GM21447 (cell line): ENCODE measurements at regions not wholly inside any gene's neighbourhood (a gene's known extent, or its start where the extent isn't known, plus 50 kb on each side); places are given as distances from the start of the nearest gene placed in this dataset.
"Not testable (repeated sequence)": the region's sequence is repeated elsewhere in the genome, so short reads cannot be mapped to it uniquely, and the experiment has no call there.

Experiments
- ATAC-seq: cut with Tn5 transposase; IDR thresholded peaks from one replicate; pipeline ENCODE4 v1.9.1; 2021; ENCODE audit not compliant: unreplicated experiment

DNA sequence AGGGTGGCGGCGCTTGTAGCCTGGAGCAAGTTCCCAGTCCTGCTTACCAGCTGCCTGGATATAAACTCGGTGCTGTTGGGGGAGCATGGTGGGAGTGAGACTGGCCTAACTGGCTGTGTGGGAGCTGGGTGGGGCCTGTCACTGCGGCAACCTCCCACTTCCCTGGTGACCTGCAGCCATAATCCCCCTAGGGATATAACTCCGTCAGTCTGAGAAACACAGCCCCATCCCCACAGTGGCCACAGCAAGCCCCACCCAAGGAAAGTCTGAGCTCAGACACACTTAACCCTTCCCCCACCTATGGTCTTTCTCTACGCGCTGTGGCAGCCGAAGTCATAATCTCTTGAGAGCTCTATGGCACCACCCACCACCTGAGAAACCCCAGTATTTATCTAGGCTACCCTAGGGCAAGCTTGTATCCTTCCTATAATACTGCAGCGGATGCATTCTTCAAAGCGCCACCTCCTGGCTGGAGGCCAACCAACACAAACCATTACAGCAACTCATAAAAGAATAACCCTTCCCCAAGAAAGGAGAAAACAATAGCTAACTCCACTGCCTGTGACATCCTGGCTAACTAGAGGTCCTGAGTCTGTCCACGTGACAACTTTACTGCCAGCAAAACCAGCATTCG is 57.4 kb downstream of the ZNF648 start:
- ATAC-seq: no peak

DNA sequence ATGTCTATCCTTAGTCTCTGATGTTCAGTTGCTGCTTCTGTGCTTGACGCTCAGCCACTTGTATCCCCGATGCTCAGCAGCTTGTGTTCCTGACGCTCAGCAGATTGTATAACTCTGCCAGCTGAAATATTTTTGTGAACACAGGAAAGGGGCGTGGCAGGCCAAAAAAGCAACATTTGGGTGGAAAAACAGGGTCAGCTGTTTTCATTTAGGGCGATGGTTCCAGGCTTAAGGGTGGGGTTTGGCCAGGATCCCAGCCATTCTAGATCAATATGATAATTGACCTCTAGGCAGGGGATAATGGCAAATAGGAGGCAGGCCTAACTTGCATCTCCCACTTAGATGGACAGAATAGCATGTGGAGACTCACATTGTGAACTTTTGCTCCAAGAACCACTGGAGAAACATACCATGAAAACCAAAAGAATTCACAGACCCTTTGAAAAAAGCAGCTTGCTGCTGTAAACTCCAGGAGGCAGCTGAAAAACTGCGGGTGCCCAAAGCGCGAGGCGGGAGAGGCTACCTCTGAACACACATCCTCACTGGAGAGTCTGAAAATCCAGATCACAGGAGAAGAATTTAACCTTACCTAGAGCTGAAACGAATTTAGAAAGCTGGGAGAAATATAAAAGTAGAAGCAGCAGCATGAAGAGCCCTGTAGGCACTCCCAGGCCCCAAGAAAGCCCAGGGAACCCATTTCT is 58.3 kb downstream of the ZNF648 start:
- ATAC-seq: no peak

DNA sequence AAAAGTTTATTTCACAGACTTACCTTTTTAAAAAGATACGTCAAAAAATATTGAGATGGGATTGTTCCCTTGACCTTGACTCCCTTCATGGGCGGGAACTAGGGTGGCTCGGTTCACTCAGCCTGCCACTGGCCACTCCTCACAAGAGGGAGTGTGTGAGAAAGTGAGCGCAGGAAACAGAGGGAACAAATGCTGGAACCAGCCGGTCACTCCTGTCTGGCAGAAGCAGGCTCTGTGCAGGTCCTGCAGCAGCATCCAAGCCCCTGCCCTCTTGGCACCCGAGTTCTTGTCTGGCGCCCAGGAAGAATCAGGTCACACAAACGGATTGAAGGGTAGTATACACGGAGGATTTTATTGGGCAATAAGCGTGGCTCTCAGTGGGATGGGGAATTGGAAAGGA is 58.9 kb downstream of the ZNF648 start:
- no peak for ATAC-seq

DNA sequence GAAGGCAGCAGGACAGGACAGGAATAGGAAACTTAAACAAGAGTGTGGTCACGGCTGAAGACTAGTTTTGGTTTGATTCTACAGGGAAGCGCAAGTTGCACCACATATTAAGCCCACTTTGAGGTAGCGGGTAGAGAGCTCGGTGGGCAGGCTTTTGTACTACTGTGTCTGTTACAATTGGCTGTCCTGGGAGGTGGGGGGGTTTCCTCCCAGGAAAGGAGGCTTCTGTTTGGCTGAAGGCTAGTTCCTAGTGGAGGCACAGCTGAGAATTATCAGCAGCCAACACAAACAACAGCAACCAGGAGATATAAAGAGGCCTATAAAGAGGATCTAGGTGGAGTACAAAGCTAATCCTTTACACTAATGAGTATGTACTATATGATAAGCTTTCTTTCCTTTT is 62.7 kb downstream of the ZNF648 start:
- no peak for ATAC-seq

DNA sequence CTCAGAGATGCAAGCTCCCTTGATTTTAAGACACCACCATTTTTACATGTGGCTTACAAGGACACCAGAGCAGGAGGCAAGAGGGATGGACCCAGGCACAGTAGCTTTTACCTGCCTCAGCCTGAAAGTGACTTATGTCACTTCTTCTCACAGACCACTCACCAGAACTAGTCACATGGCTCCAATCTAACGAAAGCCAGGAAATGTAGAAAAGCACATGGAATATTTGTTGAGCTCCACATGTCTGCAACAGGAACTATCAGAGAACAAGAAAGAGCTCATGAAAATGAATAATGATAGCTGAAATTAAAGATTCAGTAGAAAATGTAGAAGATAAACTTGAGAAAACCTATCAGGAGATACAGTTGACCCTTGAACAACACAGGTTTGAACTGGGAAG is 69.4 kb downstream of the ZNF648 start:
- ATAC-seq: no peak

DNA sequence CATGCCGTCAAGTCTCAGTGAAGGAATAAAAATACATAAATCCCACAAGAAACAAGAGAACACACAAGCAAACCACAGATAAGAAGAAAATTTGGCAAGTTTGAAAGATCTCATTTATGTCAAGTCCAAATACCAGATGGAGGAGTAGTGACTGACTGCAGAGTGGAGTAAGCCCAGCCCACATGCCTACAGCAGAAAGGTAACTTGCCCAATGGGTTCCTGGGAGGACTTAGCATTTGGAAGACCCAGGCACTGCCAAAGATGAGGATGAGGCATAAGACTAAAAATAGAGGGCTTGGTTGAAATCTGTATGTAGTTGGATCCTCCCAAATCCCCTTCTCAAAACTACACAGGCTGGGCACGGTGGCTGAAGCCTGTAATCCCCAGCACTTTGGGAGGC is 70.8 kb downstream of the ZNF648 start:
- ATAC-seq: no peak

DNA sequence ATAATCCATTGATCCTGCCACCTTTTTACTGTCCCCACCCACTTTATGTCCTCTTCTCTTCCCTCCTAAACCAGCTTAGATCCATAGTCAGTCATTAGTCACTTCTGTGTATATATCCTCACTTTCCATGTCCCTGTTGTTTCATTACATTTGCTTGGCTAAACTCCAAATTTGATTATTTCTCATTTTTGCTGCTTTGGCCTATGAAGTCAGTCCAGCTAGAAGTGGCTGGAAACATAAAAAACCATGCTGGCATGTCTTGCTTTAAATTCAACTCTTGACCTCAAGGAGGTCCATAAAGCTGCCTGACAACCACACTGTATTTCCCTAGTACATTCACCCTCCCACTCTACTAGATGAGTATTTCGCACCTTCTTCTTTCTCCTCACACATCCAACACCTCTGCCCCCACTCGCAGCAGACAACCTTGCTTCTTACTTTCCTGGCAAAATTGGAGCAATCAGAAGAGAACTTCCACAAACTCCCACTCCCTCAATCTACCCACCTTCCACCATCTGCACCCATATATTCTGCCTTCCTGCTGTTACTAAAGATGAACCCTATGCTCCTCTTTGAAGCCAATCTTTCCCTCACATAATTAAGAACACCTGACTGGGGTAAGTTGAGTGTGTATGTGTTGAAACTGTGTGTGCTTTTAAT is 72.1 kb downstream of the ZNF648 start:
- ATAC-seq: no peak

DNA sequence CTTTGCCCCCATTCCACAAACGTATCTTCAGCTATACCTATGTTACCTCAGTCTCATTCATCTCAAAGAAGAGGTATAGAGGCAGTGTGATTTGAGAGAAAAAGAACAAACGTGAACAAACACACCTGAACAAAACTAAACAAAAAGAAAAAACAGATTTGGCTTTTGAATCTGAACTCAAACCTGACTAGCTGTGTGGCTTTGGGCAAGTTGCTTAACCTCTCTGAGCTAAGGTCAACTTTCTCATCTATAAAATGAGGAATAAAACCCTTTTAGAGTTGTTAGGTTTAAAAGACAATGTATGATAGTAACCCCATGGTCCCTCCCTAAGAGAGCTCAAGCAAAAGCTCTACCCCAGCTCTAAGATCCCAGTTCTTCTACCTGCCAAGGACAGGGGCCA is 73.5 kb downstream of the ZNF648 start:
- ATAC-seq: no peak

DNA sequence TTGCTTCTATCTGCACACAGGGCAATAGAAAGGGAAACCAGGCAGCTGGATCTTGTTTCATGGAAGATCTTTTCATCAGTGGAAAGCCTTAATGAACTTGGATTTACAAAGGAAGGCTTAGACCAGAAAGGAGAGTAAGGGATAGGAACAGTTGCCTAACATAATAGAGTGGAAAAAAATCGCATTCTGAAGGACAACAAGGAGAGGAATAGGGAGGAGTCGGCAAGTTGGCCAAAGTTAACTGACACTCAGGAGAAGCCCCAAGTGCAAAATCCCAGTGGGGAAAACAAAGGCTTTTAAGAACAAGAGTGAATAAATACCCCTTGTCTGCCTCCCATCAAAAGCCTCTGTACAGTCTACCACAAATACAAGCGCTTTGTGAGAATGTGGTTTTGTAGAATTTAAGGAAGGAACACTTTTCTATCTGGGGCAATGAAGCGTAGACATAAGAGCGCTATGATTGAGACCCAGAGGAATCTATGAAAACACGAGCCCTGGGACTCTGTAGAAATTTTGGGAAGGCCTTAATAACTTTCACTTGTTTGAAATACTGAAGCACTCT is 74.1 kb downstream of the ZNF648 start:
- no peak for ATAC-seq

DNA sequence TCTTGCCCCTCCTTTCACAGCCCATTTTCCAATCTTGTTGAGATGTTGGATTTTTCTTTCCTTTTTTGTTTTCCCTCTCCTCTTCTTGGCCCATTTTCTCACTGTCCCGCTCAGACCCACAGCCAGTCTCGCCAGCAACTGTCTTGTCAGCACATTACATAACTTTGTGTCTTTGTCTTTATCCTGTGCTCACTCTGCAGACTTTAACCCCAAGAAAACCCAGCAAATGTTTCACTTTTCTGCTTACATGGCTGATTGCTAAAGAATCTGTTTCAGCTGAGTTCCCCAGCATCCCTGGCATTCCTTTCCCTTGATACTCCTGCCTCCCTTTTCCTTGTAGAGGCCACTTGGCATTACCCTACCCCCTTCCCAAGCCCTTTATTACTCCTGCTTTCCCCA is 74.6 kb downstream of the ZNF648 start:
- no peak for ATAC-seq

DNA sequence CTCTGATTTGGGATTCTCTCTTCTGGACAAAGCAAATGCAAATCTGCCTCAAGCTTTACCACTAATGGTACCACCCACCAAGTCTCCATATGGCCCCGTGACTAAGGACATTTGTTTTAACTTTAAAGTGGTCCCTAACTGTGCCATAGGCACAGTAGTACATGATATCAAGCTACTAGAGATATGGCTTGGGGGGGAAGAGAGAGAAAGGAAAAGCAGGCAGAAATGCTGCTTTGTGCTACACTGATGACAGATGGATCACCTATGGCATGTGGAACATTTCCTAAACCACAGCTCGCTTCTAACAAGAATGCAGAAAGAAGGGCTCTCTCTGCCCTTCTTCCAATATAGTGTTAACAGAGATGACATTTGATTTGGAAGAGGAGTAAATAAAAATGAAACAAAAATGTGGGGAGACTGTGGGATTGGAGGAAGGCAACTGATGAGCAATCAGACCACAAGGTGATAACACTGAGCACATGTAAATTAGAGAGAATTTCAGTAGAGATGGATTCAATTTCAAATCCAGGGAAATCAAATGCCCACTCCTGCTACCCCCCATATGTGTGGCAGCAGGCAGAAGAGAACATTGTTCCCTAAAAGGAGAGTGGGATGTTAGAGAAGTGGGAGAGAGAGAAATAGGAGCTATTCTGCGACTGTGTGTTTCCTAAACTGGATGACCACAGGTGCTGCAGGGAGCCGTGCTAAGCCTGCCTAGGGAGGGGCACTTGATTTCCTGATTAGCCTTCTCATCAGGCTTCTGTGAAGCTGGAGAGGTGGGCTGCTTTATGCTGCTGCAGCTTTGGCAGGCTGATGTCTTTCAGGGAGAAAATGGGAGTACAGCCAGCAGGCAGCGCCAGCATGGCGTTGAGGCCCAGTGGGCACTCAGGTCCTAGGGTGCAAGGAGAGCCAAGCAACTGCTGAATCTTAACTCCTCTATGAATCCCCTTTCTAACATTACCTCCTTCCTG is 75.3 kb downstream of the ZNF648 start:
- no peak for ATAC-seq

DNA sequence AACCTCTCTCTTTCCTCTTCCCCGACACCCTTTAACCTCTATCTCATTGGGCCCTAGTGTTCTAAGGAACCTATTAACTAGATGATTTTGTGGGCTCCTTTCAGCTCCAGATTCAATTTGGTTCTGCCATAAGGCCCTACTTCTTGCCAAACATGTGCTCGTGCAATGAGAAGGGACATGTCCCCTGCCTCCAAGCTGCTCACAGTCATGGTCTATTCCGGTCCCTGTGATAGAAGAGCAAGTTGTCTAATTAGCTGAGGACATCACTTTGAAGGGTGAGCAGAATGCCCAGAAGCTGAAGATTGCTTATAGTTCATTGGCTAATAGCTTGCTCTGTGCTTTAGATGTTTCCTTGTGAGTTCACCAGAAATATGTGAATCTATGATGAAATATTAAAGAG is 76.2 kb downstream of the ZNF648 start:
- ATAC-seq: no peak

DNA sequence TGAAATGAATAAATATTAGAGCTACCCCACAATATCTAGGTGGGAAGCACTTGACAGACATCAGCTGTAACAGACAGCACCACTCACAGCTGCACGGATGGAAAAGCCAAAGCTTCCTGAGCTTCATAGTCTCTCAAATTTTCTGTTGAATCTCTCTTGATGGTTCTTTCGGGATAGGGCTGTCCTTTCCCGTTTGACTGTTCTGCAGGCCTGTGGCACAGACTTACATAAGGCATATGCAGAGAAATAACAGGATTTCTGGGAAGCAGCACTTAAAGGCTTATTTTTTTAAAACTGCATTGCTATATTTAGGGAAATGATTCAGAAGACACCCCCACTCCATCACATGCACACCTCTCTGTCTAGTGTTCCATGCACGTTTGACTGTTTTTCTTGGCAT is 77.5 kb downstream of the ZNF648 start:
- ATAC-seq: no peak

DNA sequence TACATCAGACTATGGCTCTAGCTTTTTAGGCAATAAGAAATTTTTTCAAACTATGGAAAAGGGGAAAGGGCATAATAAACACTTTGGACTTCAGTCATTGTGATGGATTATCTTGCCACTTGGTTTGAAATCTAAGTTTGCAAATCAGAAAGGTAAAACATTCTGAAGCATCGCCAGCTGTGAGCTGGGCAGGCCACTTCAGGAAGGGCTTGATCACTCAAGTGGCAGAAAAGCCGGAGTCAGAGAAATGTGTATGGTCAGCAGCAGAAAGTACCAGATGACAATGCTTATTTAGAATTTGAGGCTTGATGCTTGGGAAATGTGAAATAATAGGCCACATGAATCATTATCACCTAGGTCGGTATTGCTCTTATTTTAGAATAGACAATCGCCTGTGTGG is 79.7 kb downstream of the ZNF648 start:
- no peak for ATAC-seq

DNA sequence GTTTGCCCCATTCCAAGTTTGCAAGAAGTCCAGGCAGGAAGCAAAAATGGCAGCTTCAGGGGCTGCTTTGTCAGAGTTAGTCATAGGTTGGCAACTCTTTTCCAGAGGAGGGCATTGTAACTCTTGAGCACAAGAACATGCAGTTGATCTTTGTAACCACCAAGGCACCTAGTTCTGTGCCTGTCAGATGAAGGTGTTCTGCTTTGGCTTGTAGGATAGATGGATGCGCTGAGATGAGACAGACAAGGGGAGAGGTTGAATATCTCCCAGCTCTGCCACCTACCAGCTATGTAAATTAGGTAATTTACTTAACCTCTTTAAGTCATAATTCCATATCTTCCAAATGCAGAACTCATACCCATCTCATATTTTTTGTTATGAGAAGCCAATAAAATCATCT is 89.3 kb downstream of the ZNF648 start:
- no peak for ATAC-seq

DNA sequence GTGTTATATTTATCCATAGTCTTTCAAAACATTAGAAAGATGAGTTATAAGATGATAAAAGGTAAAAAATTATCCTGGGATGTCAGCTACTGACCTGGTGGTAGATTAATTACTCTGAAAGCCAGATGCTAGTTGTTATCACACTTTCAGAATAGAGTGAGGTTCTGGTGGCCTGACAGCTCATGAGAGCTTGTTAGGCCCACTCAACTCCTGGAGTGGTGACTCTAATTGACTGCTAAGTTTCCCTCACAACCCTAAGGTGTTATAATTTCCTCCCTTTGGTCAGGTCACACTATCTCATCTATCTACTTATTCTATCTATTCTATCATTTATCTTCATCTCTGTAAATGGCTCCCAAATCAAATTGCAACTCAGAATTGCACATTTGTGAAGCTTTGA is 90.1 kb downstream of the ZNF648 start:
- ATAC-seq: no peak

DNA sequence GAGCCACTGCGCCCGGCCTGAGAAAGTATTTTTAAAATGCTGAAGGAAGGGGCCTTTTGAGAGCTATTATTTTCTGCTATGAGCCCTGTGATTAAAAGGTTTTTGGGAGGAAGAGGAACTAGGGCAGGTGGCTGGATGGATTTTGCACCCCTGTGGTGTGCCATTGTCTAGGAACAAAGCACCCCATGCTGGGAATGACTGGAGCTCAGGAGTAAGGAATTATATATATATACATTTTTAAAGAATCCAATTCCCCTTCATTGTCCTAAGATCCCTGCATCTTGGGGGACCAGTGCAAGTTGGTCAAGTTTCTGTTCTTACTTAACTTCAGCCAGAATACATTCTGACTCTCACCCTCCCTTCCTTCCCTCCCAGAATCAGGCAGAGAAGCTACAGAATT is 91.6 kb downstream of the ZNF648 start:
- ATAC-seq: no peak

DNA sequence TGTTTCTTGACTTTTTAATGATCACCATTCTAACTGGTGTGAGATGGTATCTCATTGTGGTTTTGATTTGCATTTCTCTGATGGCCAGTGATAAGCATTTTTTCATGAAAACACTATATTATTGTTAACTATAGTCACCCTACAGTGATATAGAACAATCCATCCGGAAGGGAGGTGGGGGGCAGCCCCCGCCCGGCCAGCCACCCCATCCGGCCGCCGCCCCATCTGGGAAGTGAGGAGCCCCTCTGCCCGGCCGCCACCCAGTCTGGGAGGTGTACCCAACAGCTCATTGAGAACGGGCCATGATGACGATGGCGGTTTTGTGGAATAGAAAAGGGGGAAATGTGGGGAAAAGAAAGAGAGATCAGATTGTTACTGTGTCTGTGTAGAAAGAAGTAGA is 106.8 kb downstream of the ZNF648 start:
- ATAC-seq: not testable (repeated sequence)

DNA sequence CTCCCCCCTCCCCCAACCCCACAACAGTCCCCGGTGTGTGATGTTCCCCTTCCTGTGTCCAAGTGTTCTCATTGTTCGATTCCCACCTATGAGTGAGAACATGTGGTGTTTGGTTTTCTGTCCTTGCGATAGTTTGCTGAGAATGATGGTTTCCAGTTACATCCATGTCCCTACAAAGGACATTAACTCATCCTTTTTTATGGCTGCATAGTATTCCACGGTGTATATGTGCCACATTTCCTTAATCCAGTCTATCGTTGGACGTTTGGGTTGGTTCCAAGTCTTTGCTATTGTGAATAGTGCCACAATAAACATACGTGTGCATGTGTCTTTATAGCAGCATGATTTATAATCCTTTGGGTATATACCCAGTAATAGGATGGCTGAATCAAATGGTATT is 107.3 kb downstream of the ZNF648 start:
- not testable (repeated sequence) for ATAC-seq

DNA sequence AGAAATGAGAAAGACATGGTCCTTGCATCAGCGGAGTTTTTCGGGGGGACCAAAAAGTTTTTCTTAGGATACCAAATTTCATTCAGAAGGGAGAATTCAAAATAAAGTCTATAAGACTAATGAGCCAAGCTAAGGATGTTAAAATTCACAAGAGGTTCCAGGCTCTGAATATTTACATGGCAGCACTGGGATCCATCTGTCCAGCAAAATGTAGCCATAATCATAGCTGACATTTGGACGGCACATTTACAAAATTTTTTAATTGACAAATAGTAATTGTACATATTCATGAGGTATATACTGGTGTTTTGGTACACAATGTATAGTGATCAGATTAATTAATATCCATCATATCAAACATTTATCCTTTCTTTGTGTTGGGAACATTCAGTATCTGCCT is 107.9 kb downstream of the ZNF648 start:
- no peak for ATAC-seq

DNA sequence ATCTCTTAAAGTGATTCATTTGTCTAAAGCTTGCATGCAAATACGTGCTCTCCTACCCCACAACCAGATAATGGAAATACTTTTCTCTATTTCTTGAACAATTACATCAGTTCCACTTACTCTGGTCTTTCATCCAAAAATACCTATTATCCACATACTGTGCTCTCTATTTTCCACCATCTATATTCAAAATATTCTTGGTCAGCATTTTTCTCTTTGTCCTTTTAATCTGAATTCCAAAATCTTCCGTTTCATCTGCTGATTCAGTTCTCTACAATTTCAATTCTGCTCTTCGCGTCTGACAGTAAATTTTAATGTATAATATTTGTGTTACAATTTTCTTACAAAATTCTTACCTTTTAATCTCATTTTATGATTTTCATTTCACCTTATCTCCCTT is 110.3 kb downstream of the ZNF648 start:
- no peak for ATAC-seq
